ENCODE measurements at regions not wholly inside any gene's neighbourhood (a gene's known extent, or its start where the extent isn't known, plus 50 kb on each side); places are given as distances from the start of the nearest gene placed in this dataset.
A peak's percentile ranks its signal among the peaks of the same experiment; 100 is the strongest.

GRCh38 chr12:45669792-45670191 lies 59.7 kb upstream of the ARID2 start:
- no peak for DNase-seq (ENCODE audit: low spot score)

DNA sequence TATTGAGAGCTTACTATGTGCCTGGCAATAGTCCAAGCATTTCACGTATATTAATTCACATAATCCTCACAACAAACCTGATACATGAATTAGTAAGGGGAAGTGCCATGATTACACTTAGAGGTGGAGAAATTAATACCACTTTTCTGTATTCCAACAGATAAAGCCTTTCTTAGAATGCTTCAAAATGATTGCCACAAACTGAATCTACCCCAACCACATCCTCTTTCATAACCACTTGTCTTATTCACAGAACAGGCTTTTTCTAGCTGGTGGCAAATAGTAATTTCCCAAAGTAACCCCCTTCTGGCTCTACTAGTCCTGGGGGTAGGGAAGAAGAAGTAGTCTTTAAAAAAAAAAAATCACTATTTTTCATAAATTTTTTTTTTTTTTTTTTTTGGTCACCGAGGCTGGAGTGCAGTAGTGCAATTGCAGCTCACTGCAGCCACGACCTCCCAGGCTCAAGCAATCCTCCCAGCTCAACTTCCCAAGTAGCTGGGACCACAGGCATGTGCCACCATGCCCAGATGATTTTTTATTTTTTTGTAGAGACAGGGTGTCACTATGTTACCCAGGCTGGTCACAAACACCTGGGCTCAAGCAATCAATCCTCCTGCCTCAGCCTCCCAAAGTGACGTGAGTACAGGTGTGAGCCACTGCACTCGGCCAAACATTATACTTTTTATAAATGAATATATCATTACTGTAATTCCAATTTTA lies 59.0 kb upstream of the ARID2 start:
- DNase-seq (ENCODE audit: low spot score) = peak; percentile 23

- DNase-seq (ENCODE audit: low spot score) = peak; percentile 38
Observed at GRCh38 chr12:45671254-45671653, 58.3 kb upstream of the ARID2 start.

DNA sequence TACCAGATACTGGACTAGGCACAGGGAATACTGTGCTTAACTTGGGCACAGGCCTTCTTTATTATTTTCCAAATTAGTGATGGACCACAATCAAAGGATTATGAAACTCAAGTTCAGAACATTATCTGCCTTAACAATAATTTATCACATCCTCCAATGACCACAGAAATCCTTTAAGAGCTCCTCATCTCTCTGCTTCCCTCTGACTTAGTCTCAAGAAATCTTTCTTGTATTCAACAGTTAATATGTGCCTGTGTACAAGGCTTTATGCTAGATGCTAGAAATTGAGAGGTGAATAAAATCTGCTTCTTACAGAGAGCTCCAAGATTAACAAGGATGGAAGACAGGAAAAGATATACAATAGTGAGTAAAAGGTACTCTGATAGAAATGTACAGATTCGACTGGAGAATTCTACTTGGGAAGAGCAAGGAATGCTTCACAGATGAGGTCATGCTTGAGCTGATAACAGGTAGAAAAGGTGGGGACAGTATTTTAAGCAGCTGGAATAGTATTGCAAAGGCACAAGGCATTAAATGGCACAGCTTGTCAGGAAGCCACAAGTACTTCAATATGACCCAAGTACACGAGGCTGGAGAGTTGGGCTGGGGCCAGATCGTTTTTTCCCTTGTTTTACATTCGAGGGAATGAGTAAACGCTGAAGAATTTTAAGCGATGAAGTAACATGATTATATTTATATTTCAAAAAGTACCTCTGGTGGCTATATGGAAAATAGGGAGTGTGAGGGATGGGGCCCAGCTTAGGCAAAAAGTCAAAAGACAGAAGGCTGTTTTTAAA lies 55.1 kb upstream of the ARID2 start:
- peak; percentile 89 for DNase-seq (ENCODE audit: low spot score)

- DNase-seq (ENCODE audit: low spot score) = no peak
Observed at GRCh38 chr12:45675534-45675933, 54.0 kb upstream of the ARID2 start.

Data from A172 (cell line).